ENCODE measurements at regions not wholly inside any gene's neighbourhood (a gene's known extent, or its start where the extent isn't known, plus 50 kb on each side); places are given as distances from the start of the nearest gene placed in this dataset.

- TF ChIP-seq EZH2phosphoT487 (IDR thresholded peaks at IDR 0.05; ENCODE audit: insufficient read depth, low read depth), result no peak
- no peak for TF ChIP-seq EZH2 (IDR thresholded peaks at IDR 0.05; ENCODE audit: insufficient read depth, poor library complexity, severe bottlenecking)
These were observed 202.1 kb upstream of the CNR1 start for GRCh38 chr6:88368071-88368787.
